CD4-positive, alpha-beta memory T cell (primary cell): ENCODE measurements at regions not wholly inside any gene's neighbourhood (a gene's known extent, or its start where the extent isn't known, plus 50 kb on each side); places are given as distances from the start of the nearest gene placed in this dataset.
"Not testable (repeated sequence)": the region's sequence is repeated elsewhere in the genome, so short reads cannot be mapped to it uniquely, and the experiment has no call there.

Experiments used
- CTCF ChIA-PET: fragments of 350-600 bp; sonication (Branson Sonifier 250); formaldehyde crosslinking; loops from one replicate; lab custom pipeline; 2021; ENCODE audit warnings: inconsistent platforms; ENCODE audit not compliant: partially characterized antibody; lab: Charles Lee
- POLR2A ChIA-PET: fragments of 350-600 bp; sonication (Branson Sonifier 250); formaldehyde crosslinking; loops from one replicate; lab custom pipeline; 2021; ENCODE audit not compliant: partially characterized antibody; lab: Charles Lee
- DNase-seq, 5 donors: peaks; one replicate each; pipeline versions ENCODE4 v3.0.0 to v3.0.0-alpha.2; 2020 to 2022; ENCODE audit warnings: mixed read lengths in 1 of 5
- H3K27ac ChIP-seq: one replicate; pipeline ENCODE4 v1.7.0; 2013; ENCODE audit warnings: low read depth, low read length
- H3K27me3 ChIP-seq: 2 replicates; pipeline ENCODE4 v1.7.0; 2013; ENCODE audit warnings: mild to moderate bottlenecking, low read length, moderate library complexity; ENCODE audit not compliant: insufficient read depth
- H3K36me3 ChIP-seq: 2 replicates; pipeline ENCODE4 v1.7.0; 2013; ENCODE audit warnings: mild to moderate bottlenecking, low read length, moderate library complexity; ENCODE audit not compliant: insufficient read depth
- H3K4me1 ChIP-seq: 2 replicates; pipeline ENCODE4 v1.7.0; 2013; ENCODE audit warnings: mild to moderate bottlenecking, low read length, moderate library complexity; ENCODE audit not compliant: insufficient read depth
- H3K4me3 ChIP-seq, 2 donors: one replicate each; pipeline ENCODE4 v1.7.0; 2013; ENCODE audit warnings: low read length in 2 of 2, mild to moderate bottlenecking in 1 of 2
- H3K9me3 ChIP-seq, 2 donors: one replicate each; pipeline ENCODE4 v1.7.0; 2013; ENCODE audit warnings: low read length in 2 of 2, control low read depth in 1 of 2; ENCODE audit not compliant: control insufficient read depth in 1 of 2
- H3K27ac Mint-ChIP-seq, 7 donors: one replicate each; pipeline ENCODE4 v1.8.0; 2020 to 2021; ENCODE audit warnings: mixed read lengths in 7 of 7, mild to moderate bottlenecking in 6 of 7, inconsistent platforms in 3 of 7, moderate library complexity in 3 of 7
- H3K27me3 Mint-ChIP-seq, 2 donors: one replicate each; pipeline ENCODE4 v1.8.0; 2020 to 2021; ENCODE audit warnings: mixed read lengths in 2 of 2
- H3K36me3 Mint-ChIP-seq, 2 donors: one replicate each; pipeline ENCODE4 v1.8.0; 2020 to 2021; ENCODE audit warnings: mixed read lengths in 2 of 2, inconsistent platforms in 1 of 2, mild to moderate bottlenecking in 1 of 2
- H3K4me1 Mint-ChIP-seq, 4 donors: one replicate each; pipeline ENCODE4 v1.8.0; 2020 to 2021; ENCODE audit warnings: mixed read lengths in 4 of 4, mild to moderate bottlenecking in 1 of 4
- H3K4me3 Mint-ChIP-seq, 8 donors: one replicate each; pipeline ENCODE4 v1.8.0; 2020 to 2021; ENCODE audit warnings: mixed read lengths in 8 of 8, mild to moderate bottlenecking in 7 of 8, moderate library complexity in 6 of 8, inconsistent platforms in 3 of 8
- H3K9me3 Mint-ChIP-seq, 8 donors: one replicate each; pipeline ENCODE4 v1.8.0; 2020 to 2021; ENCODE audit warnings: mixed read lengths in 8 of 8, mild to moderate bottlenecking in 5 of 8, inconsistent platforms in 3 of 8, moderate library complexity in 1 of 8
- intact Hi-C: fragments of 100-400 bp; cut with micrococcal nuclease; formaldehyde crosslinking; loops from one replicate; pipeline ENCODE4 v1.15.1; 2023

DNA sequence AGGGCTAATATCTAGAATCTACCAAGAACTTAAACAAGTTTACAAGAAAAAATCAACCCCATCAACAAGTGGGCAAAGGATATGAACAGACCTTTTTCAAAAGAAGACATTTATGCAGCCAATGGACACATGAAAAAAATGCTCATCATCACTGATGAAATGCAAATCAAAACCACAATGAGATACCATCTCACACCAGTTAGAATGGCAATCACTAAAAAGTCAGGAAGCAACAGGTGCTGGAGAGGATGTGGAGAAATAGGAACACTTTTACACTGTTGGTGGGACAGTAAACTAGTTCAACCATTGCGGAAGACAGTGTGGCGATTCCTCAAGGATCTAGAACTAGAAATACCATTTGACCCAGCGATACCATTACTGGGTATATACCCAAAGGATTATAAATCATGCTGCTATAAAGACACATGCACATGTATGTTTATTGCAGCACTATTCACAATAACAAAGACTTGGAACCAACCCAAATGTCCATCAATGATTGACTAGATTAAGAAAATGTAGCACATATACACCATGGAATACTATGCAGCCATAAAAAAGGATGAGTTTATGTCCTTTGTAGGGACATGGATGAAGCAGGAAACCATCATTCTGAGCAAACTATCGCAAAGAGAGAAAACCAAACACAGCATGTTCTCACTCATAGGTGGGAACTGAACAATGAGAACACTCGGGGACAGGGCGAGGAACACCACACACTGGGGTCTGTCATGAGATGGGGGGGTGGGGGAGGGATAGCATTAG lies 1267.9 kb upstream of the ZEB2 start:
- H3K36me3 ChIP-seq, H3K27me3 Mint-ChIP-seq, H3K9me3 ChIP-seq, H3K4me1 Mint-ChIP-seq, H3K4me1 ChIP-seq, H3K4me3 ChIP-seq, H3K36me3 Mint-ChIP-seq, H3K27me3 ChIP-seq, H3K27ac ChIP-seq, H3K27ac Mint-ChIP-seq, DNase-seq, POLR2A ChIA-PET, CTCF ChIA-PET, H3K4me3 Mint-ChIP-seq, intact Hi-C loops: not testable (repeated sequence)
- H3K9me3 Mint-ChIP-seq: peaks cover 2 to 28% (median 10%) of the 10 kb centered on the region in 8 donors

DNA sequence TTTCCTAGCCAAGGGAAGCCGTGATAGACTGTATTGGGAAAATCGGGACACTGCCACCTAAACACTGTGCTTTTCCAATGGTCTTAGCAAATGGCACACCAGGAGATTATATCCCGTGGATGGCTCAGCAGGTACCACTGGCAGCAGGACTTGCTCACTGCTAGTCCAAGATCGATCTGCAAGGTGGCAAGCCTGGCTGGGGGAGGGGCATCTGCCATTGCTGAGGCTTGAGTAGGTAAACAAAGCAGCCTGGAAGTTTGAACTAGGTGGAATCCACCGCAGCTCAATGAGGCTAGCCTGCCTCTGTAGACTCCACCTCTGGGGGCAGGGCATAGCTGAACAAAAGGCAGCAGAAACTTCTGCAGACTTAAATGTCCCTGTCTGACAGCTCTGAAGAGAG lies 1262.7 kb upstream of the ZEB2 start:
- H3K4me3 Mint-ChIP-seq, H3K27me3 Mint-ChIP-seq, H3K9me3 ChIP-seq, H3K4me1 Mint-ChIP-seq, H3K4me1 ChIP-seq, H3K27ac Mint-ChIP-seq, H3K36me3 Mint-ChIP-seq, intact Hi-C loops, CTCF ChIA-PET, H3K36me3 ChIP-seq, POLR2A ChIA-PET, H3K4me3 ChIP-seq, H3K27me3 ChIP-seq, H3K27ac ChIP-seq, DNase-seq: not testable (repeated sequence)
- peaks cover 0 to 25% (median 9%) of the 10 kb centered on the region in 8 donors for H3K9me3 Mint-ChIP-seq

DNA sequence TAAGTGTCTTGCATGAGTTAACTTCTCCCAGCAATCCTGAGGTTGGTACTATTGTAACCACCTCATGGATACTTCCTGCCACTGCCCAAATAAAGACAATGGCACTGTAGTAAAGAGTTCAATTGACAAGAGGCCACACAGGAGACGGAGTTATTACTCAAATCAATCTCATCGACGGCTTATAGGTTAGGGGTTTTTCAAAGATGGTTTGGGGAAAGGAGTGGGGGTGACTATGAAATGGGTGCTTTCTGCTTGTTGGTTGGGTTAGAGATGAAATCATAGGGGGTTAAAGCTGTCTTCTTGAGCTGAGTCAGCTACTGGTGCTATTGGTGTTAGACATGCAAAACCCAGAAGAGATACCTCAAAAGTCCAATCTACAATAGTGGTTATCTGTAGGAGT lies 1258.0 kb upstream of the ZEB2 start:
- peaks cover 0 to 3% (median 2%) of the 10 kb centered on the region in 8 donors for H3K9me3 Mint-ChIP-seq
- no peaks in the 10 kb centered on the region for H3K36me3 Mint-ChIP-seq
- Histone ChIP-seq H3K4me3 (no peak overlapping the region), H3K4me1 (no peaks in the 10 kb centered on the region), H3K27me3 (no peaks in the 10 kb centered on the region), H3K36me3 (no peaks in the 10 kb centered on the region), H3K9me3 (no peaks in the 10 kb centered on the region), H3K27ac (no peak overlapping the region)
- DNase-seq: no peak
- no peaks in the 10 kb centered on the region for H3K4me1 Mint-ChIP-seq
- H3K27ac Mint-ChIP-seq: no peak overlapping the region
- H3K4me3 Mint-ChIP-seq: no peak overlapping the region
- intact Hi-C loops: no loop called here
- ChIA-PET POLR2A (no interaction called here), CTCF (no interaction called here)
- no peaks in the 10 kb centered on the region for H3K27me3 Mint-ChIP-seq

DNA sequence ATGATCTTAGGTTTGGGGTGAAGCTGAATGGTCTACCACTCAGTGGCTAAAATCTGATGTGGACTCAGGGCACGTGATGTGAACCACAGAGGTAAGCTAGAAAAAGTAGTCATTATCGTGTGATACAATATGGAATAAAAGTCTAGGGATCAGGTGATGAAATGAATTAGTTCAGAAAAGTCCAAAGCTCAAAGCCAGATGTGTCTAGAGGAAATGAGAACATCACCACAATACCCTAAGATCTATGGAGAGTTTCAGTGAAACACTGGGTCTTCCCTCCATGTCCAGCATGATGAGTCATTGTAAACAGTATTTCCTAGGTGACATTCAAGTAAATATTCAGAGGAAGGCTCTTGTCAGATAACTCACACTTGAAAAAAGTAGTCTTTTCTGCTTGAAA lies 1257.4 kb upstream of the ZEB2 start:
- POLR2A ChIA-PET: no interaction called here
- H3K27ac ChIP-seq: no peak overlapping the region
- CTCF ChIA-PET: no interaction called here
- no peaks in the 10 kb centered on the region for H3K9me3 ChIP-seq
- H3K27ac Mint-ChIP-seq: no peak overlapping the region
- H3K27me3 Mint-ChIP-seq: no peaks in the 10 kb centered on the region
- no peaks in the 10 kb centered on the region for H3K4me1 Mint-ChIP-seq
- H3K9me3 Mint-ChIP-seq: peaks cover 0 to 3% (median 1%) of the 10 kb centered on the region in 8 donors
- H3K4me3 ChIP-seq: no peak overlapping the region
- intact Hi-C loops: no loop called here
- no peaks in the 10 kb centered on the region for H3K27me3 ChIP-seq
- no peak overlapping the region for H3K4me3 Mint-ChIP-seq
- no peak for DNase-seq
- no peaks in the 10 kb centered on the region for H3K36me3 ChIP-seq
- no peaks in the 10 kb centered on the region for H3K36me3 Mint-ChIP-seq
- no peaks in the 10 kb centered on the region for H3K4me1 ChIP-seq

DNA sequence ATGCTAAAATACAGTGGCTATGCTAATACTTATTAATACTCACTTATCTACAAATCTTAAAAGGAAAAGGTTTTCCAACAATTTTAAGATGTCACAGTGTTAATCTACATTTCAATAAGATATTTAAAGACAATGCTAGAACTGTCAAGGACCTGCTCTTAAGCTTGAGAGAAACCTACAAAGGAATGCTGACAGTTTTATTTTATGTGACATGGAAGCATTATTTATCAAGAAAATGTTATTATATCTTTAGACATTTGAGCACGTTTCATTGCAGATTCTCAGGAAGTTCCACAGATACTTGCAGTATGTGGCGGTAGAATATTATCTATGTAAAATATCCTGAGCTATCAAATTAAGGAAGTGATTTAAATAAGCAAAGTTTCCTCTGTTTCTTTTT lies 1255.7 kb upstream of the ZEB2 start:
- no peaks in the 10 kb centered on the region for H3K4me1 ChIP-seq
- no peaks in the 10 kb centered on the region for H3K27me3 Mint-ChIP-seq
- H3K4me3 ChIP-seq: no peak overlapping the region
- no peak overlapping the region for H3K27ac ChIP-seq
- no peaks in the 10 kb centered on the region for H3K4me1 Mint-ChIP-seq
- no peaks in the 10 kb centered on the region for H3K9me3 ChIP-seq
- no peaks in the 10 kb centered on the region for H3K36me3 ChIP-seq
- H3K36me3 Mint-ChIP-seq: no peaks in the 10 kb centered on the region
- H3K27me3 ChIP-seq: no peaks in the 10 kb centered on the region
- no peak overlapping the region for H3K27ac Mint-ChIP-seq
- intact Hi-C loops: no loop called here
- DNase-seq: no peak
- ChIA-PET POLR2A (no interaction called here), CTCF (no interaction called here)
- H3K4me3 Mint-ChIP-seq: no peak overlapping the region
- peaks cover 0 to 4% (median 0%) of the 10 kb centered on the region in 8 donors for H3K9me3 Mint-ChIP-seq

DNA sequence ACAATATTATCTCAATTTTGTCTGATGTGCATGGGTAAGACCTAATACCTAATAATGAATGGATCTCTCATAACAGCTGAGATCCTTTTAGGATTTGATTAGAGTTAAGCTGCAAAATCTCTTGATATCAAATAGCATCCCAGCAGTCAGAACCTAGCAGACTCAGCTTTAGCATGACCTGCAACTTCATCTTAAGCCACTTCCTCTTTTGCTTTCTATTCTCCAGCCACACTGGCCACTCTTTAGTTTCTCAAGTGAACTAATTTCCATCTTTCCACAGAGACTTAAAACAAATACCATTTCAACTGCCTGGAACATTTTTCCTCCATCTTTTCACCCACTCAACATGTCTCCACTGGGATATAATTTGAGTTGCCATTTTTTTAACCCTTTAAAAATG lies 1251.6 kb upstream of the ZEB2 start:
- H3K27me3 ChIP-seq: no peaks in the 10 kb centered on the region
- no peak overlapping the region for H3K27ac ChIP-seq
- DNase-seq: no peak
- Mint-ChIP-seq H3K4me1 (no peaks in the 10 kb centered on the region), H3K27ac (no peak overlapping the region), H3K4me3 (no peak overlapping the region), H3K36me3 (no peaks in the 10 kb centered on the region), H3K9me3 (peaks cover 0 to 4% (median 0%) of the 10 kb centered on the region in 8 donors), H3K27me3 (no peaks in the 10 kb centered on the region)
- H3K9me3 ChIP-seq: no peaks in the 10 kb centered on the region
- no peaks in the 10 kb centered on the region for H3K36me3 ChIP-seq
- POLR2A ChIA-PET: no interaction called here
- intact Hi-C loops: no loop called here
- H3K4me3 ChIP-seq: no peak overlapping the region
- CTCF ChIA-PET: no interaction called here
- no peaks in the 10 kb centered on the region for H3K4me1 ChIP-seq

DNA sequence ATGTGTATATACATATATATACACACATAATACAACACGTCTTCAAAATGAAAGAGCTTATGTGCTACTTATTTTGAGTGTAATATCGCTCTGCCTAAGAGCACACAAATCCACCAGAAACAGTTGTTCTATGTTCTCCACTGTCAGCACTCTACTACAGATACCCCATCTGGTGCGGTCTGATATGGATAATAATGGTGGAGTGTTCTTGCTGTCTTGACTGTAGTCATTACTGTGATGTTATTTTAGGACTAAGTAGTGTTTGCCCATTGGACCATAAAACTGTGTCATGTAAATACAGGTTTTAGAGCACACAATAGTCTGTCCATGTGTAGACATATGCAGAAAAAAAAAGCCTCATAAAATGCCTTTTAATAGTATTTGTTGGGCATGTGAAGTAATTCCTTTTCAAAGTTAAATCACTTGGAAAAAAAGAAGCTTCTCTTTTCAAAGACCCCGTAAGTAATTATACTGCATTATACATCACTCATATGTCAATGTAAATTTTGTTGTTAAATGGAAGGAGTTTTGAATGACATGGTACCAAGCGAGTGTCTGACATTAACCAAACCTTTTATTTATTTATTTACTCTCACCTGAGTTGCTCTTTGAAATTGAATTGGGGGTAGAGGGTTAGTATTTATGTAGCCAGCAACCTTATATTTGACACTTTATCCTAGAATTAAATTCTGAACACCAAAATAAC lies 1249.2 kb upstream of the ZEB2 start:
- Histone ChIP-seq H3K9me3 (no peaks in the 10 kb centered on the region), H3K4me1 (no peaks in the 10 kb centered on the region), H3K4me3 (no peak overlapping the region), H3K27ac (no peak overlapping the region), H3K27me3 (no peaks in the 10 kb centered on the region), H3K36me3 (no peaks in the 10 kb centered on the region)
- no peak for DNase-seq
- Mint-ChIP-seq H3K27ac (no peak overlapping the region), H3K4me3 (no peak overlapping the region), H3K9me3 (peaks cover 0 to 4% (median under 1%) of the 10 kb centered on the region in 8 donors), H3K4me1 (no peaks in the 10 kb centered on the region), H3K27me3 (no peaks in the 10 kb centered on the region), H3K36me3 (no peaks in the 10 kb centered on the region)
- POLR2A ChIA-PET: no interaction called here
- intact Hi-C loops: no loop called here
- CTCF ChIA-PET: no interaction called here
